ENCODE measurements at regions not wholly inside any gene's neighbourhood (a gene's known extent, or its start where the extent isn't known, plus 50 kb on each side); places are given as distances from the start of the nearest gene placed in this dataset.

- TF ChIP-seq ZBTB40 (IDR thresholded peaks at IDR 0.05) (no peak), ZBTB40 (CRISPR knock-in tag; IDR thresholded peaks at IDR 0.05) (peak; percentile 95), ZNF235 (CRISPR knock-in tag; IDR thresholded peaks at IDR 0.05; ENCODE audit: borderline replicate concordance) (peak; percentile 100), ATF7-NPFF (CRISPR knock-in tag; IDR thresholded peaks at IDR 0.05; ENCODE audit: low read depth) (peak; percentile 98), FOXP4 (CRISPR knock-in tag; IDR thresholded peaks at IDR 0.05) (peak; percentile 89), MIER2 (CRISPR knock-in tag; IDR thresholded peaks at IDR 0.05) (peak; percentile 100), IKZF4 (CRISPR knock-in tag; IDR thresholded peaks at IDR 0.05; ENCODE audit: borderline replicate concordance, low read depth, not compliant biosample characterization) (peak; percentile 100), THRA (CRISPR knock-in tag; IDR thresholded peaks at IDR 0.05; ENCODE audit: borderline replicate concordance) (peak; percentile 98), ZNF546 (CRISPR knock-in tag; conservative IDR thresholded peaks at IDR 0.05) (peak; percentile 99), ZNF564 (CRISPR knock-in tag; IDR thresholded peaks at IDR 0.05) (peak; percentile 97), GATA4 (IDR thresholded peaks at IDR 0.05; ENCODE audit: borderline replicate concordance, low read depth) (no peak), ZNF652 (CRISPR knock-in tag; IDR thresholded peaks at IDR 0.05; ENCODE audit: borderline replicate concordance, low read depth) (peak; percentile 71), ZNF510 (CRISPR knock-in tag; IDR thresholded peaks at IDR 0.05; ENCODE audit: low read depth) (peak; percentile 99), SOX13 (IDR thresholded peaks at IDR 0.05) (no peak), SOX13 (CRISPR knock-in tag; conservative IDR thresholded peaks at IDR 0.05 in 1 of 2, IDR thresholded peaks at IDR 0.05 in 1 of 2) (peak in 1 of 2 experiments; percentile 90; a peak in 2 of 4 replicates), MTF1 (CRISPR knock-in tag; IDR thresholded peaks at IDR 0.05) (peak; percentile 98), FOXO1 (CRISPR knock-in tag; IDR thresholded peaks at IDR 0.05) (peak; percentile 95)
These were observed 252.0 kb downstream of the CTTN start (continued) for GRCh38 chr11:70650075-70650909.
